Thymus (tissue), 11 donors: ENCODE measurements at regions not wholly inside any gene's neighbourhood (a gene's known extent, or its start where the extent isn't known, plus 50 kb on each side); places are given as distances from the start of the nearest gene placed in this dataset.

Experiments
- DNase-seq, 9 donors: peaks; one replicate each; pipeline ENCODE4 v3.0.0-alpha.2; 2013; ENCODE audit warnings: low spot score in 9 of 9, low read depth in 6 of 9, missing footprints in 1 of 9
- H3K27ac ChIP-seq, 2 donors: one replicate each; pipeline ENCODE4 v1.5.1; 2013; ENCODE audit warnings: control low read depth in 1 of 2, low read depth in 1 of 2, low read length in 1 of 2, mild to moderate bottlenecking in 1 of 2, moderate library complexity in 1 of 2
- H3K27me3 ChIP-seq, 2 donors: one replicate each; pipeline ENCODE4 v1.5.1; 2013; ENCODE audit warnings: low read length in 1 of 2; ENCODE audit not compliant: control insufficient read depth in 2 of 2, insufficient read depth in 1 of 2
- H3K36me3 ChIP-seq, 2 donors: one replicate each; pipeline ENCODE4 v1.5.1; 2013; ENCODE audit warnings: low read length in 1 of 2, mild to moderate bottlenecking in 1 of 2, moderate library complexity in 1 of 2; ENCODE audit not compliant: control insufficient read depth in 2 of 2, insufficient read depth in 2 of 2
- H3K4me1 ChIP-seq, 2 donors: one replicate each; pipeline ENCODE4 v1.5.1; 2013; ENCODE audit warnings: low read length in 2 of 2; ENCODE audit not compliant: control insufficient read depth in 2 of 2, insufficient read depth in 2 of 2
- H3K4me3 ChIP-seq, 2 donors: one replicate each; pipeline ENCODE4 v1.5.1; 2013; ENCODE audit warnings: low read length in 2 of 2, control low read depth in 1 of 2, mild to moderate bottlenecking in 1 of 2
- H3K9me3 ChIP-seq, 2 donors: one replicate each; pipeline ENCODE4 v1.5.1; 2013; ENCODE audit warnings: low read length in 1 of 2, mild to moderate bottlenecking in 1 of 2; ENCODE audit not compliant: control insufficient read depth in 2 of 2, insufficient read depth in 1 of 2
- WGBS: extraction: QIAGEN DNeasy Blood & Tissue Kit; methylation state at CpG from one replicate; pipeline ENCODE4 v1.1.7; 2013; 5-methylcytosine and 5-hydroxymethylcytosine counted together
- donor health status: healthy.

DNA sequence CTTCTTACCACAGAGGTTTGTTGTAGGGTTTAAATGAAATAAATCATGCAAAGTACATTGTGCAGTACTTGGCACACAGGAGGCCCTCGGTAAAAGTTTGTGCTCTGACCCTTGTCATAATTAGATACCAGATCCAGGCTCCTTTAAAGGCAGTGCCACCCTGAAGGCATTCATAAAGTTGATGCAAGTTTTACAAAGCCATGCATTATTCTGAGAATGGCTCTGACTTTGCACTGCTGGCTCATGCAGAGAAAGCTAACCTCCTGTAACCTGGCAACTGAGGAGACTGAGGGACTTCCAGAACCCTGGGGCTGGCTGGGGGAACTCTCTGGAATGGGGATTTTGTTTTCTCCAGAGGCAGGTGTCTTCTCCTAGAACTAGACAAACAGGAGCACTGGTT is 570.9 kb downstream of the CCSER2 start:
- H3K36me3 ChIP-seq = no peaks in the 10 kb centered on the region
- no peak overlapping the region for H3K27ac ChIP-seq
- 87% methylated on average over 1 of the region's 1 CpG for WGBS
- no peak overlapping the region for H3K4me3 ChIP-seq
- no peaks in the 10 kb centered on the region for H3K4me1 ChIP-seq
- DNase-seq = no peak
- H3K9me3 ChIP-seq = no peaks in the 10 kb centered on the region
- H3K27me3 ChIP-seq = no peaks in the 10 kb centered on the region

DNA sequence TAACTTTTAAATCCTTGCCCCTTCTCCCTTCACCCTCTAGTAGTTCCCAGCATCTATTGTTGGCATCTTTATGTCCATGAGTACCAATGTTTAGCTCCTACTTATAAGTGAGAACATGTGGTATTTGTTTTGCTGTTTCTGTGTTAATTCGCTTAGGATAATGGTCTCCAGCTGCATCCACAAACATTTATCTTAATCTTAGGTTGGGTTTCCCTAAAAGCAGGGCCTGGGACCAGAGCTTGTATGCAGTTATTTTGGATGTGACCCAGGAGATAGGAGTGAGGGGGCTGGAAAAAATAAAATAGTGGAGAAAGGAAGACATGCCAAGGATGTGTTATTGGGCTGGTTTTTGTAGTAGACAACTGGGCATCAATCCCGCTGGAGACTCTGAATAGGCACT is 571.8 kb downstream of the CCSER2 start:
- no peak overlapping the region for H3K27ac ChIP-seq
- no peaks in the 10 kb centered on the region for H3K4me1 ChIP-seq
- 90% methylated on average over 2 of the region's 2 CpGs for WGBS

DNA sequence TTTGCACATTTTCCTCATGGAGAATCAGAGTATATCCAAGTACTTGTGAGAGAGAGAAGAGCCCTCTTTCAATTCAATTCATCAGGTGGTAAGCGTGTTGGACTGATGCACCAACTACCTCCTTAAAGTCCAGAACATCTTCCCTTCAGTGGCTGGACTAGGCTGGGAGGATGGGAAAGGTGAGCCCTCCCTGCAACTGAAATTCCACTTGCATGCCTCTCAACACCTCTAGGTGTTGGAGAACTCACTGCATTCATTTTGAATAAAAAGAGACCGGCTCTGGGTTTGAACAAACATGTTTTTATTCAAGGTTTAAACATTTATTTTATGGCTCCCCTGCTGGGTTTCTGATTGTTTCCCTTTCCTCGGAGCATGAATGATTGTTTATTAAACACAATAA is 573.5 kb downstream of the CCSER2 start:
- H3K9me3 ChIP-seq = no peaks in the 10 kb centered on the region
- no peaks in the 10 kb centered on the region for H3K4me1 ChIP-seq
- no peak overlapping the region for H3K27ac ChIP-seq
- no peaks in the 10 kb centered on the region for H3K36me3 ChIP-seq
- 84% methylated on average over 3 of the region's 3 CpGs for WGBS
- no peak overlapping the region for H3K4me3 ChIP-seq
- no peak for DNase-seq
- H3K27me3 ChIP-seq = no peaks in the 10 kb centered on the region

More for the DNA sequence above, 571.8 kb downstream of the CCSER2 start:
- DNase-seq = no peak
- Histone ChIP-seq H3K27me3 (no peaks in the 10 kb centered on the region), H3K4me3 (no peak overlapping the region), H3K36me3 (no peaks in the 10 kb centered on the region), H3K9me3 (no peaks in the 10 kb centered on the region)

DNA sequence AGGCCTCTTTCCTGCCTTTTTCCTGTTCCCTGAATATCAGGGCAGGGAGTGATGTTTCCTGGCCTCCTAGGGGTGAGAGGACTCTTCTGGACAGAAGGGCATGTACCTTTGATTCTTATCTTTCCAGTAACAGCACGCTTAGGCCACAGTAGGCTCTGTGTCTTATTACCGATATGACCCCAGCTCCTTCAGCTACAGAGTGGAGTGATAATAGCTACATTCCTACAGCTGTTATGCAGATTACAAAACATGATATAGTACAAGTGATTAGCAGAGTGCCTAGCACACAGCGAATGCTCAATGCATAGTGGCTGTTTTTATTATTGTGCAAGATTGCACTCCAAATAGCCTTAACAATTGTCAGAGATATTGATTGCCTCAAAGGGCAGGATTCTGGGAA is 574.2 kb downstream of the CCSER2 start:
- Histone ChIP-seq H3K4me3 (no peak overlapping the region), H3K9me3 (no peaks in the 10 kb centered on the region), H3K27me3 (no peaks in the 10 kb centered on the region), H3K27ac (no peak overlapping the region), H3K4me1 (no peaks in the 10 kb centered on the region), H3K36me3 (no peaks in the 10 kb centered on the region)
- no peak for DNase-seq
- WGBS = 79% methylated on average over 3 of the region's 3 CpGs

DNA sequence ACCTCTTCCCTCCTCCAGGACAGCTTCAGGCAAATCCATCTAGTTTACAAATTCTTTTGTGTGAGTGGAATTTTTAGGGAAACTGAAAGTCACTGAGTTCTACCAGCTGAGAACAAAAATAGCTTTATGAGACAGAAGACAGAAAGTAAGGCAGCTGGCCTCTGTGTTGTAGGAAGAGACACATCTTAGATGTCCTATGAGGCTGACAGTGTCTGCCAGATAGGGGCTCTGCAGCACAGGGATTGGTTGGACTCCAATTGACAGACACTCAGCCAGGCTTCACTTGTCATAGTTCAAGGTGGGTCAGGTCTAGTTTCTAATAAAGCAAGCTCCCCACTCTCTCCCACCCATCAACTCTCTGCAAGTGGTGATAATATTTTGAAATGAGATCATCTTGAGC is 574.9 kb downstream of the CCSER2 start:
- Histone ChIP-seq H3K4me1 (no peaks in the 10 kb centered on the region), H3K27ac (no peak overlapping the region), H3K9me3 (no peaks in the 10 kb centered on the region), H3K36me3 (no peaks in the 10 kb centered on the region), H3K27me3 (no peaks in the 10 kb centered on the region), H3K4me3 (no peak overlapping the region)
- DNase-seq = no peak

DNA sequence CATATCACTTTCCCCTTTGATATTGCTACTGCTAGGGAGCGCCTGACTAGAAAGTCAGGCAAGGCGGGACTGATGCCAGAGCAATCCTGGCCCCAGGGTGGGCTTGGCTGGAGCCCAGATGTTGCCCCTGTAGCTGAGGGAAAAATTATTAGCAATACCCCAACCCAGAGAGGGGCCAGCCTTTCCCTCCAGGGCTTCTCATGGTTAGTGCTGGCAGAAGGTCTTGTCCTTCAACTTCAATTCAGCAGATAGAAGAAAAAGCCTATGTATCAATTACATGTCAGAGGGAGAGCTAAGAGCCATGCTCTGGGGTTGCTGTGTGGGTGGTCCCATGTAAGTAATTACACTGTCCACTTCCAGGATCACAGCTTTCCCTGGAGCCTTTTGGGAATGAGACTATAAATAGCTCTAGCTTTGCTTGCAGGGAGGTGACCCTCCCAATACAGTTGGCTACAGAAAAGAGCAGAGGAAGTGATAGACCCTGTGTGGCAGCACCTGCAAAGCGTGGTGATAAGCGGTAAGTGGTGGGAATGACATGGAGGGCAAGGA is 579.1 kb downstream of the CCSER2 start:
- H3K4me3 ChIP-seq = no peak overlapping the region
- no peaks in the 10 kb centered on the region for H3K27me3 ChIP-seq
- 81% methylated on average over 4 of the region's 4 CpGs for WGBS
- no peak overlapping the region for H3K27ac ChIP-seq
- H3K9me3 ChIP-seq = no peaks in the 10 kb centered on the region
- DNase-seq = no peak
- H3K36me3 ChIP-seq = no peaks in the 10 kb centered on the region
- no peaks in the 10 kb centered on the region for H3K4me1 ChIP-seq

DNA sequence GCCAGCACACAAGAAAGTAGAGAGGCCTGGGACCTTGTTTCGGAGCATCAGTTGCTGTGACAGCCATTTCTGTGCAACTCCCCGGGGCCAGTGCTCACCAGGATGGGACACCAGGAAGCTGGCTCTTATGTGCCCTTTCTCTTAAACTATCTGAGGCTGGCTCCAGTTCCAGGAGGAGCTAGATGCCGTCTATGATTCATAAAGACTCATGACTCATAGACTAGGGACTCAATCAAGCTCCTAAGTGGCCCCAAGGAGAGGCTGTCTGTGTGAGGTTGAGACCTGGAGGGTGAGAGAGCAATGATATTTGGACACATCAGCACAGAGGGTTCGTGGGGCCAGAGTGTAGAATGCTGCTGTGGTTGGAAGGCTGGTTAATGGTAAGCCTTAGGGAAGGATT is 580.1 kb downstream of the CCSER2 start:
- 83% methylated on average over 4 of the region's 4 CpGs for WGBS
- no peaks in the 10 kb centered on the region for H3K9me3 ChIP-seq
- no peak overlapping the region for H3K27ac ChIP-seq
- H3K36me3 ChIP-seq = no peaks in the 10 kb centered on the region
- no peaks in the 10 kb centered on the region for H3K27me3 ChIP-seq
- no peak for DNase-seq
- H3K4me1 ChIP-seq = no peaks in the 10 kb centered on the region
- no peak overlapping the region for H3K4me3 ChIP-seq

DNA sequence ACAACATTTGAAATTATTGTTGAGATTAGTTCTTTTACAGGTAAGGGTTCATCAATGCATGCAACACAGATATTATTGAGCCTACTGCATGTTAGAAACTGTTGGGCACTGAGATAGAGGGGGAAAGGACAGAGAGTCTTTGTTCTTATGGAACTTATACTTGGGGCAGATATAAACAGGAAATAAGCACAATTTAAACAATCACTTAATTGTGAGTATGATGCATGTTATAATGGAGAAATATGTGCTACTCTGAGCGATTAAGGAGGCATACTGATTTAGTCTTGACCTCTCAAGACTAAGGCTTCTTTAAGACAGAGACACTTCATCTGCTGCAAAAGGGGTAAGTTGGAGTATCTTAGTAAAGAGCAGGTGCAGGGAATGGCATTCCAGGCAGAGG is 593.3 kb downstream of the CCSER2 start:
- WGBS = 59% methylated on average over 1 of the region's 1 CpG
- DNase-seq = no peak
- H3K27ac ChIP-seq = no peak overlapping the region
- no peaks in the 10 kb centered on the region for H3K27me3 ChIP-seq
- no peak overlapping the region for H3K4me3 ChIP-seq
- H3K4me1 ChIP-seq = no peaks in the 10 kb centered on the region
- H3K9me3 ChIP-seq = no peaks in the 10 kb centered on the region
- H3K36me3 ChIP-seq = no peaks in the 10 kb centered on the region

DNA sequence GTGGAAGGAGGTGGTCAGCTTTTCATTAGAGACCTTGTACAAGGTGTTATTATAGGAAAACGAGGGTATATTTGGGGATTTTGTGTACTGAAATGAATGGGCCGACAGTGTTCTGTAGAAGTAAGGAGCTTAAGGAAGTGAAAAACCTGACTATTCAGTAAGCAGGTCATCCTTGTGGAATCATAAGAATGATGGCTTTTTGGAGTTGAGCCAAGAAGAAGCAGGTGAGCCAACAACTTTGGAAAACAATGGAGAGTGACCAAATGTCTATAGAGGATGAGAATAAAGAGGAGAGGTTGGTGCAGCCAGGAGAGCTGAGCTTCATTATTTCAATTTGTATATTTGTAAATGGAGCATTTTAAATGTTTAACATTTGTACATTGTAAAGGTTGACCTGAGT is 595.7 kb downstream of the CCSER2 start:
- Histone ChIP-seq H3K27ac (no peak overlapping the region), H3K4me3 (no peak overlapping the region), H3K36me3 (no peaks in the 10 kb centered on the region), H3K9me3 (no peaks in the 10 kb centered on the region), H3K4me1 (no peaks in the 10 kb centered on the region), H3K27me3 (no peaks in the 10 kb centered on the region)
- WGBS = 94% methylated on average over 2 of the region's 2 CpGs
- DNase-seq = no peak

DNA sequence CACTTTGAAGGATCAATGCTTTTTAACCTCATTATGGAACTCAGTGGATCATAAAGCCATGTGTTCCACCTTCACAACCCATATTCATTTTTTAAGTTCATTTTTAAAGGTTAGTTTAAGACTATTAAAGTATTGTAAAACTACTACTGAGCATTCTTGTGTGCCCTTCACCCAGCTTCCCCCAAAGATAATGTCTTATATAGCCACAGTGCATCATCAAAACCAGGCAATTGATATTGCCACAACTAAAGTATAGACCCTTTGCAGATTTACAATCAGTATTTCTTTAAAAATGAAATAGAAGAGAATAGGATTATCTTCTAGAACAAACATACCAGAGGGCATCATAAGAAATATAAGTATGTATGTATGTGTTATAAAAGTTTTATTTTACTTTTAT is 597.1 kb downstream of the CCSER2 start:
- no peak overlapping the region for H3K27ac ChIP-seq
- H3K9me3 ChIP-seq = no peaks in the 10 kb centered on the region
- no peaks in the 10 kb centered on the region for H3K36me3 ChIP-seq
- H3K4me1 ChIP-seq = no peaks in the 10 kb centered on the region
- no peak for DNase-seq
- no peak overlapping the region for H3K4me3 ChIP-seq
- H3K27me3 ChIP-seq = no peaks in the 10 kb centered on the region
